ENCODE measurements at regions not wholly inside any gene's neighbourhood (a gene's known extent, or its start where the extent isn't known, plus 50 kb on each side); places are given as distances from the start of the nearest gene placed in this dataset.
"Not testable (repeated sequence)": the region's sequence is repeated elsewhere in the genome, so short reads cannot be mapped to it uniquely, and the experiment has no call there.

DNA sequence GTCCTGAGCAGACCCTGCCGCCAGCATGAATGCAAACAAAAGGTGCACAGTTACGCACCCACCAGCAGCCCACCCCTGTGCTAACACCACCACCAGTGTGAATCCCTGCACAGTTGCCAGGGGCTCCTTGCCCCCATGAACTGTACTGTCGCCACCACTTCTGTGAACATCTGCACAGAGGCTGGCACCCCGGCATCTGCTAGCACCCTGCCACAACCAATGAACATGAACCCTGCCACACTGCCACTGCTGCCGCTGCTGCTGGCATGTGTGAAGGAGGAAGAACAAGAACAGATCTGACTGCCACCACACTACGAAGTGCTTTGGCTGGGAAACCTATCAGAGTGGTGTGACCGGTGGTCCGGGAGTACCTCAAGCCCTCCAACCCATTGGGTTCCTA lies 261.3 kb downstream of the PARM1 start:
- DNase-seq (ENCODE audit: low spot score in 2 of 2) (no peak), FAIRE-seq (no peak)

DNA sequence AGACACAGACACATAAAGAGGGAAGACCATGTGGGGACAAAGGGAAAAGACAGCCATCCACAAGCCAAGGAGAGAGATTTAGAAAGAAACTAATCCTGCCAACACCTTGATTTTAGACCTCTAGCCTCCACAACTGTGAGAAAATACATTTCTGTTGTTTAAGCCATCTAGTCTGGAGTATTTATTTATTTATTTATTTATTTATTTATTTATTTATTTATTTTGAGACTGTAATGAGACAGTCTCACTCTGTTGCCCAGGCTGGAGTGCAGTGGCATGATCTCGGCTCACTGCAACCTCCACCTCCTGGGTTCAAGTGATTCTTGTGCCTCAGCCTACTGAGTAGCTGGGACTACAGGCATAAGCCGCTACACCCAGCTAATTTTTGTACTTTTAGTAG lies 259.3 kb downstream of the PARM1 start:
- not testable (repeated sequence) for FAIRE-seq; DNase-seq (ENCODE audit: low spot score in 2 of 2)

DNA sequence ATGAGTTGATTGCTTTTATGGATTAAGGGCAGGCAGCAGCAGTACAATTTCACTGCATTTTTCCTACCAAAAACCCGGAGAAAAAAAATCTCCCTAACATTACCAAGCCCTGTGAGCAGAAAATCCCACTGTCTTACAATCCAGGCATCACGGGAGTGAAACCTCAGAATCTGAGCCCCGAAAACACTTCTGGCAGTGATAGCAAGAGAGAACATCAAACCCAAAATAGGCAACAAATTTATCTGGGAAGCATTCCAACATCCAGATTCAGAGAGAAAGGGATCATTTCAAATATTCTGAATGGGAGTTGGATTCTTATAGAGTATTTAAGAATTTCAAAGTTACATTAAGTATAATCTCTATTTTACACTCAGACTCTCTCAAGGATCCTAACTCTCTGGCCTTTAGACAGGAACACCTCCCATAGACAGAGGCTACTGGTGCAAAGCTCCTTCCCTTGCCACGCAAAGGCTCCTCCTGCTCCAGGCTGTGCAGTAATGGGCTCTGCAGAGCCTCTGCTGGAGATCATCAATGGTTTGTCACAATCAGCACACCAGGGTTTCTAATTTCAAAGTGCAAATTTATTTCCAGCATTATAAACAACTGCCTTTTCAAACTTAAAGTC lies 256.9 kb downstream of the PARM1 start:
- peak in 1 of 2 donors; percentile 11 for DNase-seq (ENCODE audit: low spot score in 2 of 2)
- FAIRE-seq = no peak

DNA sequence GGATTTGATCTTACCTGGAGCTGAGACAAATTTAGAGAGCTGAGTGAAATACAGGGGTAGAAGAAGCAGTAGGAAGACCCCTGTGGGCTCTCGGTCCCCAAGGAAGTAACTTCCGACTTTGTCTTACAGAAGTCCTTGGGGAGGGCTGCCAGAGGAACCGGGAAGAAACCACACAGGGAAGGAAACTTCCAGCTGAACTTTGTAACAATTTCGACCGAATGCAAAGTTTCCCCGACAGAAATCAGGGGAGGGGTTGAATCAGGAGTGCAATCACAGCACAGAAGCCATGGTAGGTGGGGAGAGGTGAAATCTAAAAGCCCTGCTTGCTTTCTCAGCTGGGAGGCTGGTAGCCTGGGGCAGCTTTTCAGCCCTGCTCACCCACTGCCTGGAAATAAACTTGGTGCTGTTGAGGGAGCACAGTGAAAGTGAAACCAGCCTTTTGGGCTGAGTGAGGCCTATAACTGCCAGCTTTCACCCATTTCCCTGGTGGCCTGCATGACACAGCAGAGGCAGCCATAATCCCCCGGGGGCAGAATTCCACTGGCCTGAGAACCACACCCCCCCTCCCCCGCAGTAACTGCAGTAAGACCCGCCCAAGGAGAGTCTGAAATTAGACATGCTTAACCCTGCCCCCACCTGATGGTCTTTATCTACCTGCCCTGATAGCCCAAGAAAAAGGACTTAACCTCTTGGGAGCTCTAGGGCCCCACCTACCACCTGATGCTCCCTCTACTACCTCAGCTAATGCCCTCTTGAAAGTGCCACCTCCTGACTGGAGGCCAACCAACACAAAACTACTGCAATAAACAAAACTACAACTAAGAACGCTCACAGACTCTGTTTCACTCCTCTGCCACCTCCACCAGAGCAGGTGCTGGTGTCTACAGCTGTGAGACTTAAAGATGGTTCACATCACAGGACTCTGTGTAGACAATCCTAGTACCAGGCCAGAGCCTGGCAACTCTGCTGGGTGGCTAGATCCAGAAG lies 248.2 kb downstream of the PARM1 start:
- DNase-seq (ENCODE audit: low spot score in 2 of 2) (no peak), FAIRE-seq (no peak)

DNA sequence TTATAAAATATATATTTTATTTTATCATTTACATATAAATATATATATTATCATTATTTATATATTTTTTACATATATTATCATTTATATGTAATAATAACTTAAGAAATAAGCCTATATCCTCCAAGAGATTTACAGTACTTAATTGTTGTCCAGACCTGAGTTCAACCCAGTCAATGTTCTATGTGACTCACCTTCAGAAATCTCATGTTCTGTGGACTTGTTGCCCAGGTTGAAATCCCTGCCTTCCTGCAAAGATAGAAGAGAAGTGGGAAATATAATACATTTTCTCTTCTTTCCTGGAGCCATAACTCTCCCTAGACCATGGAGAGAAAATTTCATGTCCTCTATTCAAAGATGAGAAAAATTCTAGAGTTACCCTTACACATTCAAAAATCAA lies 247.3 kb downstream of the PARM1 start:
- no peak for DNase-seq (ENCODE audit: low spot score in 2 of 2)
- no peak for FAIRE-seq

DNA sequence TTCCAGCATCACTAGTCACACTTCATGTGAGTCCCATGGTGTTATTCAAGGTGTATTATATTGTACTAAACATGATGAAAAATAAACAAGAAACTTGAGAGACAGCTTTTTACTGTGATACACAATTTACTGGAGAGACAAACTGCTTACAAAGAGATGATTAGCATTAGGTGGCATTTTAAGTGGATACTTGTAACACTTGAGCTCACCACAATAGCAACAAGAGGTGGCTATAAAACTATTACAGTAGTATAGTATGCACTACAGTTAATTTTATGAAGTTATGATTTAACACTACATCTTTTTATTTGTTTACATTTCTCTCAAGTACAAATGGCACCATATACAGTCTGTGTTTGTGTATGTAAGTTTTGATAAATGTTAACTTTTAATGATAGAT lies 246.6 kb downstream of the PARM1 start:
- FAIRE-seq (no peak), DNase-seq (ENCODE audit: low spot score in 2 of 2) (no peak)

DNA sequence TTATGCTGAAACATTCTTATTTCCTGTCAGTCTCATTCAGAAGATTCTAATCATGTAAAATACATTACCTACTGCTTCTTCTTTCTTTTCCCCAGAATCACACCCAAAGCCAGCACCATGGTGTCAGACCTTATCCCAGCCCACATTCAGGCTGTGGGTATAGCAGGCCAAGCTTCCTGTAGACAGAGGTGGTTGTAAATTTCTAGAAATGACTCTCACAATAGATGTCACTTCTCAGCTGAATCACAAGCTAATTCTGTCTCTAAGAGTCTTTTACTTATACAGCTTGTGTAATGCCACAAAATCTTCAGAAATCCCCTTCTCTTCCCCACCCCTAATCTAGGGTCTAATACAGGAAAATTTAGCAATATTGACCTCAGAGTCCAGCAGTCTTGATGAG lies 239.6 kb downstream of the PARM1 start:
- FAIRE-seq (no peak), DNase-seq (ENCODE audit: low spot score in 2 of 2) (no peak)

DNA sequence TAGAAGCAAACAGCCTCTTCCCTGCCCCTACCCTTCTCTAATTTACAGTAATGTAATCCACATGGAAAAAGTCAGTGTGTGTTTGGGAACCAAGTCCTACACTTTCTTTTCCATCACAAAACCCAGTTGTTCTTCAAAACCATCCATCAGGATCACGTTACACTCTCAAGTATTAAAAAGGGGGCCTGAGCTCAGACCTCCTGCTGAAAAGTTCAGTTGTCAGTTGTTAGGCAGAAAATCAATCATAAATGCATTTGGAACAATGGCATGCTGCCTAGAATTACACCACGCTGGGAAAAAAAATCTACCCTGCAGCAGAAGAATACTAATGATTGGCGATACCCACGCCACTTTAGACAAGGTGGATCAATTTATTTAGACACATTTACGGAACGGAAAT lies 236.5 kb downstream of the PARM1 start:
- DNase-seq (ENCODE audit: low spot score in 2 of 2) (no peak), FAIRE-seq (no peak)

DNA sequence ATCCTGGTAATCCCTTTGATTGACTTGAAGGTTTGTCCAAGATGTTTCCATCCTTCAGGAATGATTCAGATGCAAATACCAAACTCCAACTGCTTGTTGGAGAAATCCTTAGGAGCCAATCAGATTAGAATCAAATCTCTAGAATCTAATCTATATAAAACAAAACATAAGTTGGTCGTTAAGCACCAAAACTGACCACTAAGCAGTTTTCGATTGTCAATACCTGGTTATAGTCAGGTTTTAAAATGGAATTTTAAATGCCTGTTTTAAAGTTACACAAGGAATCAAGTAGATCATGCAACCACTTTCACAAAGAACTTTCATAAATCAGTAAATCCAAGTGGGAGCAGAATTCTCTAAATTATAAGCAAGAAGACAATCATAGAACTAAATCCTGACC lies 236.1 kb downstream of the PARM1 start:
- FAIRE-seq = no peak
- no peak for DNase-seq (ENCODE audit: low spot score in 2 of 2)

DNA sequence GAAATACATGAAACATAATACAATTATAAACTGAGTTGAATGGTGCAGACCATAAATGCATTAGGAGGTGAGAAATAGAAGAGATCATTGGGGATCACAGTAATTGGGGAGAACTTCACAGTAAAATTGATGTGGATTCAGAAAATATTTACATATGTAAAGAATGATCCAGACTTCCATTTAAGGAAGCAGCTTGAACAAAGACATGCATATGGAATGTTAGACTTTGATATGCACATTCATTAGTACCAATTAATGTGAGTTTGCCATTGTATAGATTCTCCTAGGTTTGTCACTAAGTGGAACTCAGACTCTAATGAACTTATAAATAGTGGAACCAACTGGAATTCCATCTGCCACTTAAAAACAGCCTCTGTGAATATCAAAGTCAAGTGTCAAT lies 235.6 kb downstream of the PARM1 start:
- FAIRE-seq (no peak), DNase-seq (ENCODE audit: low spot score in 2 of 2) (no peak)

DNA sequence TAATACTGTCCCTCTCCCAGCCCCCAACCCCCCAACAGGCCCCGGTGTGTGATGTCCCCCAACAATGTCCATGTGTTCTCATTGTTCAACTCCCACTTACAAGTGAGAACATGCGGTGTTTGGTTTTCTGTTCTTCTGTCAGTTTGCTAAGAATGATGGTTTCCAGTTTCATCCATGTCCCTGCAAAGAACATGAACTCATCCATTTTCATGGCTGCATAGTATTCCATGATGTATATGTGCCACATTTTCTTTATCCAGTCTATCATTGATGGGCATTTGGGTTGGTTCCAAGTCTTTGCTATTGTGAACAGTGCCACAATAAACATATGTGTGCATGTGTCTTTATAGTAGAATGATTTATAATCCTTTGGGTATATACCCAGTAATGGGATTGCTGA lies 232.2 kb downstream of the PARM1 start:
- not testable (repeated sequence) for DNase-seq (ENCODE audit: low spot score in 2 of 2); FAIRE-seq

DNA sequence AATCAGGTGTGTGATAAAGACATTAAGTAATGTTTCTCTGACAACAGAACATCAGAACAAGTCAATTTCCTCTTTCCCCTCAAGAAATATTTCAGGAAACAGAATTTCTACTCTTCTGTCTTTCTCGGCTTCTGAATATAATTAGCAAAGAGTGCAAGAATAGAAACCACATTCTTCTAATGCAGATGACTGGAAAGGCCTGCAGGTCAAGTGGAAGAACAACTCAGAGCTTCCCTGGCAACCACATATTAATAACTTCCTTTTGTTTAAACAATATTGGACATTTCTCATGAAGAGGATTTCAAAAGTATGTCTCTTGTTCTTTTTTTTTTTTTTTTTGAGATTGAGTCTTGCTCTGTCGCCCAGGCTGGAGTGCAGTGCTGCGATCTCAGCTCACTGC lies 225.5 kb downstream of the PARM1 start:
- FAIRE-seq = no peak
- no peak for DNase-seq (ENCODE audit: low spot score in 2 of 2)

DNA sequence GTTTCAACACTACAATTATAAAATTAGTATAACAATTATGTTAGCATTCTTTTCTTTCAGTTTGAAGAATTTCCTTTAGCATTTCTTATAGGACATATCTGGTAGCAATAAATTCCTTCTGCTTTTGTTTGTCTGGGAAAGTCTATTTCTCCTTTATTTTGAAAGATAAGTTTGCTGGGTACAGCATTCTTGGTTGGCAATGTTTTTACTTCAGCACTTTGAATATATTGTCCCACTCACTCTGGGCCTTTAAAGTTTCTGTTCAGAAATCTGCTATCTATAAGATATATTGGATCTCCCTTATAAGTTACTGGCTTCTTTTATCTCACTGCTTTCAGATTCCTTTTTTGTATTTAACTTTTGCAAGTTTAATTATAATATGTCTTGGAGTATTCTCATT lies 222.1 kb downstream of the PARM1 start:
- no peak for DNase-seq (ENCODE audit: low spot score in 2 of 2)
- FAIRE-seq = no peak

DNA sequence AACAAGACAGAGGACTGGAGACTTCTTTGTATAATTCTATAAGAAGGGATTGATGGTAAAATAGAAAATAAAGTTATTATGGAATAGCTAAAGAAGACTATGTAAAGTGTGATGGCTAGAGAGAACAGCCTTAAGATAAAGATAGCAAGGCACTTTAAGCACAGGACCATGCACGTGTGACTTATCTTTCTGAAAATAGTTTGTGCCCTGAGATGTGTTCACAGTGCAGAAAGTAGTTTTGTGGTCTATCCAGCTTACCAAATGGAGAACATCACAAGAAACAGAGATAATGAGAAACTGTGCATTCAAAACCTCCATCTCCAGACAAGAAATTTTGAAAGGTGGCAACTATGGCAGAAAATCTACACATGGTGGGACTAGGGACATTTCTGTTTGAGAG lies 213.3 kb downstream of the PARM1 start:
- FAIRE-seq (no peak), DNase-seq (ENCODE audit: low spot score in 2 of 2) (no peak)

DNA sequence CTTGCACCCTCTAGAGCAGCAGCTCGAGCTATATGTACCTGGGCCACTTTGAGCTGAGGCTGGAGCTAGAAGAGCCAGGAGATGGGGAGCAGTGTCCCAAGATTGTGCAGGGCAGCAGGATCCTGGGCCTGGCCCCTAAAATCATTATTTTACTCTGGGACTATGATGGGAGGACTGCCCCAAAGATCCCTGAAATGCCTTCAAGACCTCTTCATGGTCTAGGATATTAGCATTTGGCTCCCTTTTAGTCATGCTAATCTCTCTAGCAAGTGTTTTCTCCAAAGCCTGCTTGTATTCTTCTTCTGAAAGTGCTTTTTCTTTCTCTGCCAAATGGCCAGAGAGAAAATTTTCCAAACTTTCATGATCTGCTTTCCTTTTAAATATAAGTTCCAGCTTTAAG lies 211.6 kb downstream of the PARM1 start:
- FAIRE-seq (no peak), DNase-seq (ENCODE audit: low spot score in 2 of 2) (no peak)

DNA sequence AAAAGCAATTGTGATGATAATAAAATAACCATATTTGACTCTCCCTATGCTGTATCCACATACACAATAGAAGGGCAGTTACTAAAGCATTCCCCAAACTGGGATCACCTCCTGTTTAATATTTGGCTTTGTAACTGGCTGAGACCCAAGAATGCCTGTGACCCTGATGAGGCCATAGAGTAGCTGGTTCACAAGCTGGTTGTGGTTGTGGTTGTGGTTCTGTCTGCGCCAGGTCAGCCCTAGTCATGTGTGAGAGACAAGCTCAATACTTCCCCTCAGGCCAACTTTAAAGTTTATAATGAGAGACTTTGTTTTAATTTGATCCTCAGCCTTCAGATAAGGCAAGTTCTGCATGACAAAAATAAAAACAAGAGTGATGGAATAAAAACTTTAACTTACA lies 209.9 kb downstream of the PARM1 start:
- FAIRE-seq (no peak), DNase-seq (ENCODE audit: low spot score in 2 of 2) (no peak)

DNA sequence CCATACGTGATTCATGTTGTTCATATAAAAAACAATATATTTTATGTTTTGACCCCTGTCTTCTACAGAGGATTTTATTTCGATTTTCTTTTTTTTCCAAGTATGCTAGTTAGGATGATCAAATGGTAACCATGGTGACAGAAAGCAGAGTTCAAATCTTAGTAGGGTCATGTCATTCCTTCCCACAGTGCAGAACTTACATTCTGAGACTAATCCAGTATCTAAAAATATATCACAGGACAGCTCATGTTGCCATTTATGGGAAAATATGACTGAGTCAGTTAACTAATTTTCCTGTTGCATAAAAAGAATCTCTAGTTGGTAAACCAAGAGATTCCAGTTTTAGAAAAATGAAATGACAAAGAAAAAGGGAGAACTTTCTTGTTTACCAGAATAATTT lies 209.5 kb downstream of the PARM1 start:
- FAIRE-seq (no peak), DNase-seq (ENCODE audit: low spot score in 2 of 2) (no peak)

DNA sequence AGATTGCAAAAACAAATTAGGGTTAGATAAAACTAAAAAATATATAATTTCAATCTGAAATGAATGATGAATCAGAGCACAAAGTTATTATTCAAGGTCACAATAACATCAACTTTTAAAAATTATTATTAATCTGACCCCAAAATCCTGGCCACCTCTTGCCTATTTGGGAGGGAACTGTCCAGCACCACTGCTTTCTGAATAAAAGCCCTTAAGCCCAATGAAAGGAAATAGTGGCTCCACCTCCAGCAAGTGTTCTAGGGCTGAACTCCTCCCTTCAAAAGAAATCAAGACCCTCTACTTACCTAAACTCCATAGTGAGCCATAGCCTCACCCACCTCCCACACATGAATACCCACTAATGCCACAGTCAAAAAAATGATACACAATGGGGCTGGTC lies 208.2 kb downstream of the PARM1 start:
- no peak for DNase-seq (ENCODE audit: low spot score in 2 of 2)
- FAIRE-seq = no peak

DNA sequence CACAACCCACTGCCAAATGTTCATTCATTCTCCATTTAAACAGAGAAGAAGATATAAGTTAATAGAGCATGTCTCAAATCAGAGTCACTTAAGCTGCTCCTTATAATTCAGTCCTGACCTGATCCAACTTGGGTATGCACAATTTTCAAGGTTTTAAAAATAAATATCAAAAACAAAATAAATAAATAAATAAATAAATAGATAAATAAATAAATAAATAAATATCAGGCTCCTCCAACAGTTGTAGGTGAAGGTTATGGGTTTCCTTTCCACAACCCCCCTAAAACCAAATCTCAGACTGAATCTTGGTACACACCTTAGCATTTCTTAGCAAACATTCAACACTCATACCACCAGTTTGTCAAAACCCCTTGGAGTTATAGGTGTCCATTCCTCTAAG lies 204.4 kb downstream of the PARM1 start:
- no peak for DNase-seq (ENCODE audit: low spot score in 2 of 2)
- FAIRE-seq = no peak

DNA sequence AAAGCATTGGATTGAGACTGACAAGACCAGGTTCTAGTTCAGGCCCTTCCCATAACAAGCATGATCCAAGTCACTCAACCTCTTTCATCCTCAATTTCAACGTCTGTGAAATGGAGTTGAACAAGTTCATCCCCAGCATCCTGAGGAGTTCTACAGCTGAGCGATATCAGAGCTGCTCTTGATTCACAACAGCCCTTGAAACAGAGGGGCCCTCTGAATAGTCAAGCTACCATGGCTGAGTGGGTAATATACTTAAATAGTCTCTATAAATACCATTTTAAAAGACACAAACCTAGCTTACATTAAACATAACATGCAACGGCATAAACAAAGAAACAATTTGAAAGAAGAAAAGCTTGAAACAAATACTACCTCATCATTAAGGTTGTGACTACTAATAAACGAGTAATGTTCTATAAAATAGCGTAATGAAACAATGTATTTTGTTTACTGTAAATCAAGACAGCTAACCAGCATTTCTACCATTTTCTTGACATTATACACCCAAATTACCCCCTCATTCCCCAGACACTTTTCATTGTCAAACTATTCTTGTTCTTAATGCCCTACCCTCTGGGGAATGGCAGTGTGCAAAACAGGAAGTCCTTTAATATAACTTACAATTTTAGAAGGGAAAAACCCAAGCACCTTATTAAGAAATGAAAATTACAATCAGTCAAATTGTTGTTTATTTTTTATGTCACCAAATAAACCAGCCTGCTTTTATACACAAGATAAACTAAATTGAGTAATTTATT lies 202.3 kb downstream of the PARM1 start:
- no peak for DNase-seq (ENCODE audit: low spot score in 2 of 2)
- no peak for FAIRE-seq

DNA sequence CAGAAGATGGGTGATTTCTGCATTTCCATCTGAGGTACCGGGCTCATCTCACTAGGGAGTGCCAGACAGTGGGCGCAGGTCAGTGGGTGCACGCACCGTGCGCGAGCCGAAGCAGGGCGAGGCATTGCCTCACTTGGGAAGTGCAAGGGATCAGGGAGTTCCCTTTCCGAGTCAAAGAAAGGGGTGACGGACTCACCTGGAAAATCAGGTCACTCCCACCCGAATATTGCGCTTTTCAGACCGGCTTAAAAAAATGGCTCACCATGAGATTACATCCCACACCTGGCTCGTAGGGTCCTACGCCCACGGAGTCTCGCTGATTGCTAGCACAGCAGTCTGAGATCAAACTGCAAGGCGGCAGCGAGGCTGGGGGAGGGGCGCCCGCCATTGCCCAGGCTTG lies 194.0 kb downstream of the PARM1 start:
- FAIRE-seq; DNase-seq (ENCODE audit: low spot score in 2 of 2): not testable (repeated sequence)
